HFF-Myc (cell line): ENCODE measurements at regions not wholly inside any gene's neighbourhood (a gene's known extent, or its start where the extent isn't known, plus 50 kb on each side); places are given as distances from the start of the nearest gene placed in this dataset.
A peak's percentile ranks its signal among the peaks of the same experiment; 100 is the strongest.
"Not testable (repeated sequence)": the region's sequence is repeated elsewhere in the genome, so short reads cannot be mapped to it uniquely, and the experiment has no call there.

Experiments used
- DNase-seq: peaks from one replicate; pipeline ENCODE4 v3.0.0-alpha.2; 2011; ENCODE audit warnings: low read depth; ENCODE audit errors: extremely low read depth
- H3K4me3 ChIP-seq: replicated peaks from 2 replicates; pipeline ENCODE4 v1.5.1; 2011; ENCODE audit warnings: low read depth, mild to moderate bottlenecking, control low read depth, low read length
- TF ChIP-seq, protein P1 (sequence below): IDR thresholded peaks from 2 replicates; pipeline ENCODE4 v1.5.1; 2012; ENCODE audit warnings: mild to moderate bottlenecking, low read depth, low read length, control low read depth; ENCODE audit errors: missing control alignments

DNA sequence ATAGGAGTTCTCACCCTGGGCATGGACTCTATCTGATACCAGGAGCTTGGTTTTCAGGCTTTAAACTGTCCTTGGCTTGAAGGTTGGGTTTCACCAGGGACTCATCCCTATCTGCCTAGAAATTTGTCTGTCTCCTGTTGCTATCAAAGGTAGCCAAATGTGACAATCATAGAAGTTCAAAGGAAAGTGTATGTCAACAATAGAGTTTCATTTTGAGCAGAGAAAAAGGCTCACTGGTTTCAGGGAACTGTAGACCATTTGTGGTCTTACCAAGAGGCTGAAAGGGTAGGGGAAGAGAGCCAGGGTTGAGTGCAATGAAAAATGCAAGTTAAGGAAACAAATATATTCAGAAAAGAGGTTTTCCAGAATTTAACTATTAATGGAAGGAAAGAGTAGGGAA, 966.8 kb upstream of the CITED2 start:
- DNase-seq: no peak
- H3K4me3 ChIP-seq: no peak overlapping the region
- TF ChIP-seq, protein P1, sequence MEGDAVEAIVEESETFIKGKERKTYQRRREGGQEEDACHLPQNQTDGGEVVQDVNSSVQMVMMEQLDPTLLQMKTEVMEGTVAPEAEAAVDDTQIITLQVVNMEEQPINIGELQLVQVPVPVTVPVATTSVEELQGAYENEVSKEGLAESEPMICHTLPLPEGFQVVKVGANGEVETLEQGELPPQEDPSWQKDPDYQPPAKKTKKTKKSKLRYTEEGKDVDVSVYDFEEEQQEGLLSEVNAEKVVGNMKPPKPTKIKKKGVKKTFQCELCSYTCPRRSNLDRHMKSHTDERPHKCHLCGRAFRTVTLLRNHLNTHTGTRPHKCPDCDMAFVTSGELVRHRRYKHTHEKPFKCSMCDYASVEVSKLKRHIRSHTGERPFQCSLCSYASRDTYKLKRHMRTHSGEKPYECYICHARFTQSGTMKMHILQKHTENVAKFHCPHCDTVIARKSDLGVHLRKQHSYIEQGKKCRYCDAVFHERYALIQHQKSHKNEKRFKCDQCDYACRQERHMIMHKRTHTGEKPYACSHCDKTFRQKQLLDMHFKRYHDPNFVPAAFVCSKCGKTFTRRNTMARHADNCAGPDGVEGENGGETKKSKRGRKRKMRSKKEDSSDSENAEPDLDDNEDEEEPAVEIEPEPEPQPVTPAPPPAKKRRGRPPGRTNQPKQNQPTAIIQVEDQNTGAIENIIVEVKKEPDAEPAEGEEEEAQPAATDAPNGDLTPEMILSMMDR: no peak

DNA sequence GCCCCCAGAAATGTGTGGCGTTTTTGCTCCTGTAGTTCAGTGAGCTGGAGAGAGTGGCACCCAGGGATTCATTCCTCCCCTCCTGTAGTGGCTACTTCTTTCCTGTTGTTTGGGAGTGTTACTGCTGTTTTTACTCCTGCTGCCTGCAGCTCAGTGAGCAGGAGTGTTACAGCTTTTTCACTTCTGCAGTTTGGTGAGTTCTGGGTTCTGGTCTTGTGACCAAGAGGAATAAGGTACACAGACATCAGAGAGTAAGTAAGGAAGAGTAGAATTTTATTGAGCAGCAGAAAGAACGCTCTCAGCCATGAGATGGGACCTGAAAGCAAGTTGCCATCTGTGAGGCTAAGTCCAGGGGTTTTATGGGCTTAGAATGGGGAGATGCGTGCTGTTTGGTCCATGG, 966.3 kb upstream of the CITED2 start:
- DNase-seq: no peak
- TF ChIP-seq, protein P1: no peak
- no peak overlapping the region for H3K4me3 ChIP-seq

DNA sequence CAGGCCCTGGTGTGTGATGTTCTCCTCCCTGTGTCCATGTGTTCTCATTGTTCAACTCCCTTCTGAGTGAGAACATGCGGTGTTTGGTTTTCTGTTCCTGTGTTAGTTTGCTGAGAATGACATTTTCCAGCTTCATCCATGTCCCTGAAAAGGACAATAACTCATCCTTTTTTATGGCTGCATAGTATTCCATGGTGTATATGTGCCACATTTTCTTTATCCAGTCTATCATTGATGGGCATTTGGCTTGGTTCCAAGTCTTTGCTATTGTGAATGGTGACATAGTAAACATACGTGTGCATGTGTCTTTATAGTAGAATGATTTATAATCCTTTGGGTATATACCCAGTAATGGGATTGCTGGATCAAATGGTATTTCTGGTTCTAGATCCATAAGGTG, 964.6 kb upstream of the CITED2 start:
- not testable (repeated sequence) for DNase-seq, H3K4me3 ChIP-seq

DNA sequence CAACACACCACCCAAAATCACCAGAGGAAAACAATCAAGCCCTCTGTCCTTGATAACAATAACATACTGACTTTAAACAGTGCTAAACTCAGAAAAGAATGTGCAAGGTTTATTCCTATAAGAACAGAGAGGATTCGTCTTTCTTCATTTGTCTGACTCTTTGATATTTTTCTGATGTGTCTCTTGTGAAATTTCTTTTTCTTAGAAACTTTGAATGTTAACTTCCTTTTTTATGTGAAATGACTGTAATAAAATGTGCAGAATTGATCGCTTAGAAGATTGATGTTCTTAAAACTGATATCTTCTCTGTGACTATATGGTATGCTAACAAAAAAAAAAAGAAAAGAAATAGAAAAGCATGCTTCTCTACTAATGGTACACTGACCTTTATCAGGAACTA, 947.4 kb upstream of the CITED2 start:
- no peak overlapping the region for H3K4me3 ChIP-seq
- TF ChIP-seq, protein P1: no peak
- no peak for DNase-seq

DNA sequence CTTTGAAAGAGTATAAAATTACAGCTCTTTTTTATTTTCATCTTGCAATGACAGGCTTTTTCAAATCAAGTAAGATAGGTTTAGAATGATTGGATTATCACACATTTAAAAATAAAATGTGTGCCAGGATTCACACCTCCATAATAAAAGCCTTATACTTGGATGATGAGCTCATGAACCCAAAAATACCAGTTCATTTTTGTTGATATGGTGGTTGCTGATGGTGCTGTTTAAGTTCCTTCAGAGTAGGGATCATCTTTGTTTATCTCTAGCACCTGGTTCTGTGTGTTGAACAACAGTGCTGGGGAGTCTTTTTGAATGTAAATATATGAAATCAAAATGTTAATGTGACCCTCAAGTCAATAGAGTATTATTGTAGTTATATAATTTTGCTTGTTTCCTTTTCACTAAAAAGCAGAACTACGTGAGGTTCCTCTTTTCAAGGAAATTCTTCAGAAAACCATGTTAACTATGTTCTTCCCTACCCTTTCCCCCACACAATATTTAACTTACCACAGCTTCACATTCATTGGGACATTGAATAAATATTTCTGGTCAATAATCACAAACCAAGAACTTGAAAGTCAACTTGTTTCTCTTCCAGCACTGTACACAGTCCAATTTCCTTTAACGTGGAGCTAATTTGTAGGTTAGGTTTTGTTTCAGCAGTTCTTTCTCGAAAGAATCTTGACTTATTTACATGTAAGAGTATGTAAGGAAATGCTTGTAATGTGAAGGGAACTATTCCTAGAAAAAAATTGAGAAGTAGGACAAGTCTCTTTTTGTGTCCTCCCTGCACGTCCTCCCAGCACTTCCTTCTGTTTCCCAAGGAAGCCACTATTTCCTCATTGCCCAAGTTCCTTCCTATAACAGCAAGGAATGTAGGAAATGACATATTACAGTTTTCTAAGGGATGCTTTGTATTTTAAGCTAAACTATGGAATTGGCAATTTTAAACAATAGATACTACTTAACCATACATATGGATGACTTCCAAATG, 945.9 kb upstream of the CITED2 start:
- no peak for DNase-seq
- TF ChIP-seq, protein P1: no peak

DNA sequence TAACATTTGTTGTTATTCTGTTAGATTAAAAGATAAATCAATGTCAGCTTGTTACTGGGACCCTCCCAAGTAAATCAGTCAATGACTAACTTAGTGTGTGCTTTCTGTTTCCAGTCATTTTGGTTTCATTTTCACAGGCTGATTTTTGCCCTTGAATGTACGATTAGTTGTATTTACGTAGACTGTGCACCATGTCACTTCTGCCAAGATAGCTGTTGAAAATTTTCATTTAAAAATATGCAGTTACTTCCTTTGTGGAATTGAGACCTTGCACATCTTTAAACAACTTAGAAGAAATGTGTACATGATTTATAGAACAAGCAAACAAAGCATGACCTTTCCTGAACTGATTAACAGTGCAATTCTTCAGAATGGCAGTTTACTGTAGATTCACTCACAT, 944.8 kb upstream of the CITED2 start:
- TF ChIP-seq, protein P1: no peak
- no peak overlapping the region for H3K4me3 ChIP-seq
- DNase-seq: peak; percentile 6

More for the DNA sequence above, 945.9 kb upstream of the CITED2 start:
- H3K4me3 ChIP-seq: no peak overlapping the region

DNA sequence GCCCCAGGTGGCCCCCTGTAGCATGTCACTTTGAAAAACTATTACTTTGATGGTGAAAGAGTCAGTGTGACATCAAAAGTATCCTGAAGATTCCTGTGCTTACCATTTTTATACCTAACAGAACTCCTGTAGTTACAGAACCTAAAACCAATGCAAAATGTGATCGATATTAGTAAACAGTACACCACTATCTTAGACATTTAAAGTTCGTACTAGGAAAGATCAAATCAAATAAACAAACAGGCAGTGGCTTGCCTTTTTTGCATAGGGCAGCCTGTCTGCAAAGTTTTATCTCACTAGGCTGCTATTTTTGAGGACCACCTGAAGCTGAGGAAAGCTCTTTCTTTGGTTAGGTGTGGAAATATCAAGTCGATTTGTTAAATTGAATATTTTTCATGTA, 944.0 kb upstream of the CITED2 start:
- no peak overlapping the region for H3K4me3 ChIP-seq
- no peak for DNase-seq
- TF ChIP-seq, protein P1: no peak
